Stimulated activated CD8-positive, alpha-beta memory T cell treated with anti-CD3 and anti-CD28 coated beads, Interleukin-7, amount 100 ng/mL, for 48 hours (primary cell): ENCODE measurements at regions not wholly inside any gene's neighbourhood (a gene's known extent, or its start where the extent isn't known, plus 50 kb on each side); places are given as distances from the start of the nearest gene placed in this dataset.

Source experiments
- DNase-seq, 2 donors: peaks; one replicate each; pipeline ENCODE4 v3.0.0-alpha.2; 2020; ENCODE audit warnings: low read depth in 1 of 2; ENCODE audit errors: extremely low read depth in 1 of 2

DNA sequence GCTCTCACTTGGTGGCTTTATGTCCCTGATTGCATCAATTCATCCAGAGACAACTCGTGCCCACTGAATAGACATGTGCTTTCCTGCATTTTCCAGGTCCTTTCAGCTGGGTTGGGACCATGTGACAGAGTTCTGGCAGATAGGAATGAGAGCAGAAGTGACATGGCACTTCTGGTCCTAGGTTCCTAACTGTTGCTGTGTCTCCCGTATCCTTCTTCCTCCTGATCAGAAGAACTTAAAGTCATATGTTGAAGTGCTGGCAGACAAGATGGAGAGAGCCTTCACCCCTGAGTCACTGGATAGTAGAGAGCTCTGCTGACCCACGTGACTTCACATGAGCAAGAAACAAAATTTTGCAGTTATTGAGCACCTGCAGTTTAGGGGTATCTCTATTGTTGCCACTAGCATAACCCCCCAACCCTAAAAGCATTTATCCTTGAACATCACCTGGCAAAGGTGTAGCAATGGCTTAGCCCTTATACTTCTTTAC, 80.0 kb downstream of the NREP start:
- DNase-seq, result no peak

GRCh38 chr5:111676466-111676865, 80.5 kb downstream of the NREP start:
- no peak for DNase-seq

DNA sequence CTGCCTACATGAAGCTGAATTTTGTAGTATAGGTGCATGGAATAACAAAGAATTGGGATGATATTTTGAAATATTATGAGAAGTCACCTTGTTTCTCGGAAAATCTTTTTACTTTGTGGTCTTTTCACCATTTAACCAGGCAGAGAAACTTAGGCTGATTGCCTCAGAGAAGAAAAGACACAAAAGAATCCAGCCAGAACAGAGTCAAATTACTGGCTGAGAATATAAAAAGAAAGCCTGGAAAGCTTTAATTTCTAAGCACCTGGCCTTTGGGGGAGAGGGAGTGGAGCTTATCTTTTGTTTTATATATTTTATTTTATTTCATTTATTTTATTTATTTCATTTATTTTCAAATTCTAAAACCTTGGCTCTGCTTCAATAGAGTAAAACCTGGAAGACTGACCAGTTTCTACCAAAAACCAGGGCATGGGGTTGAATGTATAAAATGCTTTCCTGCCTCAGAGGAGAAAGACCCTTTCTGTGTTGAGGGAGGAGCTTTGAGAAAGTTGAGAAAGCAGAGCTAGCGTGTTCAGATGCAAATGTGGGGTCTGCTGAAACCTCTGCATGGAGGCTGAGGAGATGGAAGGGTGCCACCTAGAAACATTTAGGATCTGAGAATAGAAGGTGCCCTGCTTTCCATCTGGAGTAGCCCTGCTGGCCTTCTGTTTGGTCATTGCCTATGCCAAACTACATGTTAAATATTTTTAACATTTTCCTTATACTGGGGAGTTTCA, 81.6 kb downstream of the NREP start:
- DNase-seq, result no peak

- DNase-seq, result no peak
Measured at GRCh38 chr5:111673891-111674626, 82.9 kb downstream of the NREP start.

DNA sequence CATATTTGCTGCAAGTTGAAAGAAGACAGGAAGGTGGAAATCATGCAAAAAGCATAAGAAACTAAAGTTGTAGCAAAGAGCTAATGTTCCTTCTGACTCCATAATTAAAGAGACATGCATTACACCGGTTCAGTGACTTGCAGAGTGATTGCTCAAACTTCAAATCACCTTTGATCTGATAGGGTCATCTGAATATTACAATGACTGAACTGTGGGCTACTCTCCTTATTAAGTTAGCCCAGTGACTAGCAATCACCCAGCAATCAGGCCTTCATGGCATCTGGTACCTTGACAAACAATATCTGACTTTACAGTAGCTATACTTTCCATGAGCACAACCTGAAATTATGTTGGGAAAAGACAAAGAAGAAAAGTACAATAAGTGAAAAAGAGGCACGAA, 84.9 kb downstream of the NREP start:
- DNase-seq, result no peak

- no peak for DNase-seq
Measured at GRCh38 chr5:111670826-111671492, 86.0 kb downstream of the NREP start.

DNA sequence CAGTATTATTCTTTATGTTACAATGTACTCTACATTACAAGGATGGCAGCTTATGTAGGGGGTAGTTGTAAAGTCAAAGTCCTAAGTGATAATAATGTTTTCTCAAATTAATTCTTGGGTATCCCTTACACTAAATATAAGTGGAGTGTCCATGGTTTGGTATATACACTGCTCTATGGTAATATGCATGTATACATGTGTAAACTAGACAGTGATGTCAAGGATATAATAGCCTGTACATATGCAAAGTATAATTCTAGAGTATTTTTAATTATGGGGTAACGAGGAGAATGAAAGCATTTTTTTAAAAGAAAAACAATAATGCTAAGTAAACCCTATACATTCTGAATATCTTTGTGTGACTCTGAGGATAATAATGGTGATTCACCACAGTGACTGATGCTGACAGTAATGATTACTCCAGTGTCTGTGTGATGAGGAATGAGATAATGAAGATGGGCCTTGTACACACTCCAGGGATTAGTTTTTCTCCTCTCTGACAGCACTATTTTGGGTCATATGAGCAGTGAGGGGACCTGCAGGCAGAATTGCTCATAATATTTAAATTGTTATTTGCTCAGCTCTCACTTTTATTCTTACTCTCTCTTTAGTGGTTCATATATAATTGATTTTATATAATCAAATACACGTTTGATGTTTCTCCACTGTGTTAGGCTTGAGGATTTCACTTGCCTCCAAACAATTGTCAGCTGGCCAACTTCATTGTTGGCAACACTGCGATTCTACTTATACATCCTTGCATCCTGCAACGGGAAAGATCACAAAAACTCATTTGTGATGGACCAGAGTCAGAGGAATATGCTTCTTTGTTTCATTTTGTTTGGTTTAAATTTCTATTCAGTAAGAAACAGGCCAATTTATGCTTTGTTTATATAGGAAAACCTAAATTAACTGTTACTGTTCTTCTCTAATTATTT, 88.2 kb downstream of the NREP start:
- no peak for DNase-seq

GRCh38 chr5:111667128-111667736, 89.8 kb downstream of the NREP start:
- DNase-seq, result no peak

DNA sequence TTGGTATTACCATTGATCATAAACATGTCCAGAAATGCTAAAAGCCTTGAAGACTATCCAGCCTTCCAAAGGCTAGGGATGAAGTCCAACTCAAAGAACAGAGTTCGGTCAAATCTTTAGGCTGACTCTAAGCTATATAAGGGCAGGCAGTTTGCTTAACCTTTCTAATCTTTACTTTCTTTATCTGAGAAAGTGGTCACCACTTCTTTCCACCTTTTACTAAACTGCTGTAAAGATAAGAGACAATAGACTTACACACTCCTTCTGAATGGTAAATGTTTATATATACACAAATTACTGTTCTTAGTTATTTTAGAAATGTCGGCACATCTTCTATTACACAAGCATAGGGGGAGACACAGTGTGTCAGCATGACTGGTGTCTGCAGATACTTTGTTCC, 100.4 kb downstream of the NREP start:
- DNase-seq, result no peak

DNA sequence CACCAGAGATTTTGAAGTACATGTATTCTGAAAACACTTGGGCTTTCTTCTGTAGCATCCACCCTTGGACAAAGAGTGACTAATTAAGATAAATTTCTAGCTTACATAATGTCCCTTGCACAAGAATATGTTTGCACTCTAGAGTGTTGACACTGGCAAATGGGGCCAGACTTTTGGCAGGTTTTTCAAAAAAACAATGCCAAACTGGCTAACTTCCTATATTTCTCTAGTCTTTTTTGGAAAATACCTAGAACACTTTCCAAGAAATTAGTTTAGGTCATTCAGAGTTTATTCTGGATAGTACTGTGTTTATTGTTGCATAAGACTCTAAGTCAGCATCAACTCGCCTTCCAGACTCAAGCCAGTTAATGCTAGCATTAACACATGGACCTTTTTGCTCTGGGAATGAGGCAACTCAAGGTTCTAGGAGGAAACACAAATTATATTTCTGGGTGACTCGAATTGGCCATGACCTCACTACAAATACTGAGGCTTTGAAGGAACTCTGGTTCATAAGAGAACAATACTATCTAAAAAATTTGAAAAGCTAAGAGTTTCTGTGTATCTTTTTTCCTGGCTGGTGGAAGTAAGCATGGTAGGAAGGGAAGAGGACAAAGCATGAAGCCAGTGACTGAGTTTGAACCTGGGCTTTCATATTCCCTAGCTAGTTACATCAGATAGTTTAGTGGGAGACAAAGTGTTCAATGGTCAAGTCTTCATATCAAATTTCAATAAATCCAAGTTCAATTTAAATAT, 101.6 kb downstream of the NREP start:
- DNase-seq, result no peak

DNA sequence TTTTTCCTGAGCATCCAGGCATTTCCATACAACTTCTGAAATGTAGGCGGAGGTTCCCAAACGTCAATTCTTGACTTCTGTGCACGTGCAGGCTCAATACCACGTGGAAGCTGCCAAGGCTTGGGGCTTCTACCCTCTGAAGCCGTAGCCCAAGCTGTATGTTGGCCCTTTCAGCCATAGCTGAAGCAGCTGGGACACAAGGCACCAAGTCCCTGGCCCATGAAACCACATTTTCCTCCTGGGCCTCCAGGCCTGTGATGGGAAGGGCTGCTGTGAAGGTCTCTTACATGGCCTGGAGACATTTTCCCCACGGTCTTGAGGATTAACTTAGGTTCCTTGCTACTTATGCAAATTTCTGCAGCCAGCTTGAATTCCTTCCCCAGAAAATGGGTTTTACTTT, 103.6 kb downstream of the NREP start:
- no peak for DNase-seq

DNA sequence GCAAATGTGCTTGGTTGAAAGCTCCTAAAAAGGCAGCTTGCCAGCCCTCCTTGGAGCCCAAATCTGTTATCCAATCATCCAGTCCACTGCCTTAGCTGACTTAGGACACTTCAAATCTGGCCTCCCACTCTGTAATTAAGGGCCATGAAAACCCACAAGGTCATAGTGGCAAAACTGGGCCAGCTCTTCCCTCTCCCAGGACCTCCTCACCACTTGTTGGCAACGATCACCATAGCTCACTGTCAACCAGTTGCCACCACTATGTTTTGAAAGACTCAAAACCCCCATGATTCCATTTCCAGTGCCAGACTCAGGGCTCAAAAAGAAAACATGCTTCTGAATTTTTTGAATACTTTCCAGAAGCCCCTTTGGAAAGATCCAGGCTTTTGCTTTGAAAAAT, 107.5 kb downstream of the NREP start:
- DNase-seq, result no peak

GRCh38 chr5:111645303-111645838, 111.6 kb downstream of the NREP start:
- no peak for DNase-seq

GRCh38 chr5:111643499-111643898, 113.5 kb downstream of the NREP start:
- DNase-seq, result no peak

DNA sequence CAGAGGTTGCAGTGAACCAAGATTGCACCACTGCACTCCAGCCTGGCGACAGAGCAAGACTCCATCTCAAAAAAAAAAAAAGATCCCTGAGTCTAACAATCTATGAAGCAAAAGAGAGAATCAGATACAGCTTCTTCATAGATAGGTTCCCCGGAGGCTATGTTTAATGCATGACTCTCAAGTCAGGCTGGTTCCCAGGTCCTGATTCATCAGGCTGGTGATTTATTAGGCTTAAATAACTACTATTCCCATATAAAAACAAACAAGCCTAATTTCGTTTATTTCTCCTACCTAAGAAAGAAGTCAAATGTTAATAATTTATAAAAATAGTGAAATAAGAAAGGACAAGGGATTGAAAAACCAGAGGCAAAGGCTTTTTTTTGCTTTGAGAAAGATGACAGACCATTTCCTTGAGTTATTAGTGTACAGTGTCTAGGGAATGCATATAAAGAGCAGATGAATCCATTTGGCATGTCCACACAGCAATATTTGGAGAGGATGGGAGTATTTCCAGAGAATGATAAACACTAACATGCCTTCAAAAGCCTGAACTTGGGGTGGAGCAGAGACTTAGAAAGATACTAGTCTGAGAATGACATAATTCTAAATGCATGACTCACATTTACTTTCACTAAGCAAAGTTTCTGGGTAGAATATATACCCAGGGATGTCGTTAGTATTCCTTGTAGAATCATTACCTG, 115.3 kb downstream of the NREP start:
- DNase-seq, result no peak

GRCh38 chr5:111639912-111640311, 117.1 kb downstream of the NREP start:
- no peak for DNase-seq

DNA sequence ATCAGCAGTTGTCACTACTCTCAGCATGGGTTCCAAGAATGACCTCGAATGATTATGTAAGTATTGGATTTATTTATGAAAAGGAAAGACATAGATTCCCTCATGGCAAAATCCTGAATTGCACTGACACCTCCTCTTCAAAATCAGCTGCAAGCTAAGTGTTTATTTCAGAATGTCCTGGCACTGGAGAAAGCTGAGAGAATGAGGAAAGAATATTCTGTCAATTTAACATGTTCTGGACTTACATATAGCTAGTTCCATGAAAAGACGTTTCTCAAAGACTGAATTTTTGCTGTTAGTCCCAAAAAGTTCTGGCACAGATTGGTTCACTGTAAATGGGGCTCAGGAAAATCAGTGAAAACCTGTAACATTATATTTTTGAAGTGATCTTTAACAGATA, 120.3 kb downstream of the NREP start:
- DNase-seq, result no peak

- no peak for DNase-seq
Measured at GRCh38 chr5:111635916-111636570, 121.0 kb downstream of the NREP start.
